NCI-H69 (cell line): ENCODE measurements at regions not wholly inside any gene's neighbourhood (a gene's known extent, or its start where the extent isn't known, plus 50 kb on each side); places are given as distances from the start of the nearest gene placed in this dataset.
"Not testable (repeated sequence)": the region's sequence is repeated elsewhere in the genome, so short reads cannot be mapped to it uniquely, and the experiment has no call there.

Source experiments
- DNase-seq: peaks from one replicate; lab custom pipeline; 2025; lab: John Stamatoyannopoulos, UW

GRCh38 chr6:27106382-27106781 is 141.1 kb upstream of the PRSS16 start:
- no peak for DNase-seq

GRCh38 chr6:27111743-27112142 is 135.8 kb upstream of the PRSS16 start:
- no peak for DNase-seq

GRCh38 chr6:27112974-27113373 is 134.5 kb upstream of the PRSS16 start:
- DNase-seq, result no peak

GRCh38 chr6:27119329-27119728 is 128.2 kb upstream of the PRSS16 start:
- no peak for DNase-seq

GRCh38 chr6:27119761-27120160 is 127.7 kb upstream of the PRSS16 start:
- DNase-seq, result no peak

- DNase-seq, result no peak
Measured at GRCh38 chr6:27121640-27122039, 125.9 kb upstream of the PRSS16 start.

GRCh38 chr6:27124252-27124657 is 123.2 kb upstream of the PRSS16 start:
- no peak for DNase-seq

GRCh38 chr6:27126046-27126814 is 121.3 kb upstream of the PRSS16 start:
- no peak for DNase-seq

GRCh38 chr6:27126815-27127537 is 120.5 kb upstream of the PRSS16 start:
- DNase-seq, result peak; percentile 91

GRCh38 chr6:27127874-27128273 is 119.6 kb upstream of the PRSS16 start:
- DNase-seq, result not testable (repeated sequence)

GRCh38 chr6:27128311-27129094 is 119.0 kb upstream of the PRSS16 start:
- peak; percentile 70 for DNase-seq

GRCh38 chr6:27129095-27129815 is 118.2 kb upstream of the PRSS16 start:
- DNase-seq, result peak; percentile 64

- DNase-seq, result peak; percentile 27
Measured at GRCh38 chr6:27129917-27130316, 117.6 kb upstream of the PRSS16 start.

- peak; percentile 54 for DNase-seq
Measured at GRCh38 chr6:27130668-27131428, 116.7 kb upstream of the PRSS16 start.

- DNase-seq, result peak; percentile 88
Measured at GRCh38 chr6:27132282-27132531, 115.3 kb upstream of the PRSS16 start.

GRCh38 chr6:27132532-27133280 is 114.8 kb upstream of the PRSS16 start:
- DNase-seq, result peak; percentile 99

- DNase-seq, result peak; percentile 86
Measured at GRCh38 chr6:27133281-27134227, 113.9 kb upstream of the PRSS16 start.

GRCh38 chr6:27135087-27135657 is 112.3 kb upstream of the PRSS16 start:
- no peak for DNase-seq

GRCh38 chr6:27136077-27136644 is 111.3 kb upstream of the PRSS16 start:
- DNase-seq, result no peak
